ENCODE measurements at regions not wholly inside any gene's neighbourhood (a gene's known extent, or its start where the extent isn't known, plus 50 kb on each side); places are given as distances from the start of the nearest gene placed in this dataset.

DNA sequence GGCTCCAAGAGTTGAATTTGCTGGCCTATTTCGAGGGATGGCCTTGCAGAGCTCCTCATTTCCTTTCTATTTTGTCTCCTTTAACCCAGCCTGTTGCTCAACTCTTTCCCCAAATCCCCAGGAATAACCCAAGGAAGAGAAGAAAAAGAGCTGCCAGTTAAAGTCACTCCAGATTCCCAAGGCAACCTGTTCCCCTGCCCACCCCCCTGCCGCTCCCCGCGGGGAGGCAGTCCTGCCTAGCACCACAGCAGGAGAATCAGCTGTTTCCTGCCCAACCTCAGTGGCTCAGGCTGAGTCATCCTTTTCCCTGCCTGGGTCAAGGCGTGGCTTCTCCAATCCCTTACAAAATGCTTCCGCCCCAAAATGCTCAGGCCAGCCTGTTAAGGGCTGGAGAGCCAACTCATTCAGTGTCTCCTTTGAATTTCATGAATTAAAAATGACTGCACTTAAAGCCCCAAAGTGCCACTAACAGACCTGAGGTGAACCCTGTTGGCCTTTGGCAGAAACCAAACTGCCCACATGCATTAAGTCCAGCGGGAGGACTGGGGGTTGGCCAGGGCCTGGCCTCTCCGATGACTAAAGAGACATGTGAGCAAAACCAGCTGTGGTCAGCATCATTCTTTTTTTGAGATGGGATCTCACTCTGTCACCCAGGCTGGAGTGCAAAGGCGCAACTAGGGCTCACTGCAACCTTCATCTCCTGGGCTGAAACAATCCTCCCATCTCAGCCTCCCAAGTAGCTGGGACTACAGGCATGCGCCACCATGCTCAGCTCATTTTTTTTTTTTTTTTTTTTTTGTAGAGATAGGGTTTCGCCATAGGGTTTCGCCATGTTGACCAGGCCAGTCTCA, 83.2 kb upstream of the KIF5B start:
- ChIA-PET POLR2A (ENCODE audit: unreplicated experiment) (interaction anchor here (0.6 to 0.7 kb wide), 2 partner anchors 34 to 225 kb away, joined by 3 to 4 read pairs; no protein-coding TSS in a partner anchor), CTCF (interaction anchor here (0.6 to 1.2 kb wide), 3 partner anchors 11 to 81 kb away, joined by 3 to 7 read pairs (median 4); no protein-coding TSS in a partner anchor)
- Histone ChIP-seq H2AFZ (replicated peaks; ENCODE audit: low read length, poor library complexity) (peak overlapping the region; percentile 88), H4K8ac (ENCODE audit: low read depth in 2 of 2, low read length in 2 of 2) (peak overlapping the region; percentile 6 to 90; a peak in 3 of 4 replicates), H3K4me2 (ENCODE audit: low read depth, low read length) (peak overlapping the region; percentile 15; the same call in 1 of the 2 replicates), H3K27me3 (ENCODE audit: control insufficient read depth, insufficient read depth, low read length) (no peaks in the 10 kb centered on the region), H4K91ac (ENCODE audit: insufficient read depth, low read depth, low read length) (peak overlapping the region; percentile 89), H3K79me1 (ENCODE audit: low read depth in 1 of 2, low read length in 2 of 2) (no peaks in the 10 kb centered on the region), H2BK20ac (ENCODE audit: low read depth, low read length) (peak overlapping the region; percentile 90), H3K56ac (ENCODE audit: extremely low read depth, insufficient read depth, low read length) (peak overlapping the region; percentile 30), H3K4me1 (ENCODE audit: control insufficient read depth, insufficient read depth, low read length) (peaks cover 5% of the 10 kb centered on the region), H3K14ac (replicated peaks; ENCODE audit: low read depth, low read length) (peak overlapping the region; percentile 70), H3K4me3 (ENCODE audit: insufficient read depth, low read depth, low read length) (no peak overlapping the region), H3K9me1 (ENCODE audit: insufficient read depth, low read length) (peaks cover 5% of the 10 kb centered on the region; the same call in 1 of the 2 replicates), H4K20me1 (ENCODE audit: insufficient read depth, low read length) (no peaks in the 10 kb centered on the region), H2AK9ac (replicated peaks; ENCODE audit: low read depth, low read length, poor library complexity) (peak overlapping the region; percentile 62), H2BK5ac (ENCODE audit: low read depth, low read length, poor library complexity, severe bottlenecking) (peak overlapping the region; percentile 67), H3K9me3 (ENCODE audit: control insufficient read depth, insufficient read depth, low read length) (no peaks in the 10 kb centered on the region), H2AK5ac (ENCODE audit: low read depth, low read length) (peak overlapping the region; percentile 76), H3K27ac (ENCODE audit: insufficient read depth, low read length) (peak overlapping the region; percentile 44), H3K9ac (ENCODE audit: low read depth, low read length) (no peak overlapping the region), H3K36me3 (ENCODE audit: control insufficient read depth, insufficient read depth, low read length) (no peaks in the 10 kb centered on the region), H4K5ac (ENCODE audit: low read depth, low read length) (no peak overlapping the region; the same call in 1 of the 2 replicates), H3K4ac (ENCODE audit: low read depth, low read length) (peak overlapping the region; percentile 85), H2BK120ac (ENCODE audit: low read depth, low read length) (peak overlapping the region; percentile 92), H3K23ac (ENCODE audit: low read depth, low read length) (peak overlapping the region; percentile 63; the same call in 1 of the 2 replicates), H2BK15ac (ENCODE audit: low read depth, low read length) (peak overlapping the region; percentile 56; the same call in 1 of the 3 replicates), H3K18ac (ENCODE audit: low read depth, low read length) (peak overlapping the region; percentile 10; the same call in 1 of the 2 replicates)
- intact Hi-C loops (cut with micrococcal nuclease) (no loop called here), dilution Hi-C loops (cut with HindIII; ENCODE audit: low sequenced_read_pairs, unreplicated experiment) (no loop called here), in situ Hi-C loops (cut with MboI; ENCODE audit: low sequenced_read_pairs) (no loop called here)
- ATAC-seq (ENCODE audit: low read depth) = peak; percentile 99
- no TSS peak for BruUV-seq (replicated peaks)
- WGBS, 2 experiments (ENCODE audit: extremely low coverage in 2 of 2, insufficient read length in 1 of 2) = 7% methylated on average over 2 of the region's 12 CpGs; no CpG with 5 or more reads in 1 of the 2 experiments
- peak; percentile 94 for DNase-seq
- TF ChIP-seq BHLHE40 (IDR thresholded peaks at IDR 0.05; ENCODE audit: low read depth, low read length) = peak; percentile 20; the same call in 1 of the 2 replicates
- TF ChIP-seq NFE2L2 (IDR thresholded peaks at IDR 0.05; ENCODE audit: low read depth, low read length) = peak; percentile 67; the same call in 1 of the 2 replicates
- TF ChIP-seq, protein P1, sequence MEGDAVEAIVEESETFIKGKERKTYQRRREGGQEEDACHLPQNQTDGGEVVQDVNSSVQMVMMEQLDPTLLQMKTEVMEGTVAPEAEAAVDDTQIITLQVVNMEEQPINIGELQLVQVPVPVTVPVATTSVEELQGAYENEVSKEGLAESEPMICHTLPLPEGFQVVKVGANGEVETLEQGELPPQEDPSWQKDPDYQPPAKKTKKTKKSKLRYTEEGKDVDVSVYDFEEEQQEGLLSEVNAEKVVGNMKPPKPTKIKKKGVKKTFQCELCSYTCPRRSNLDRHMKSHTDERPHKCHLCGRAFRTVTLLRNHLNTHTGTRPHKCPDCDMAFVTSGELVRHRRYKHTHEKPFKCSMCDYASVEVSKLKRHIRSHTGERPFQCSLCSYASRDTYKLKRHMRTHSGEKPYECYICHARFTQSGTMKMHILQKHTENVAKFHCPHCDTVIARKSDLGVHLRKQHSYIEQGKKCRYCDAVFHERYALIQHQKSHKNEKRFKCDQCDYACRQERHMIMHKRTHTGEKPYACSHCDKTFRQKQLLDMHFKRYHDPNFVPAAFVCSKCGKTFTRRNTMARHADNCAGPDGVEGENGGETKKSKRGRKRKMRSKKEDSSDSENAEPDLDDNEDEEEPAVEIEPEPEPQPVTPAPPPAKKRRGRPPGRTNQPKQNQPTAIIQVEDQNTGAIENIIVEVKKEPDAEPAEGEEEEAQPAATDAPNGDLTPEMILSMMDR (conservative IDR thresholded peaks at IDR 0.05; ENCODE audit: low read depth, low read length) = peak; percentile 24; the same call in 1 of the 2 replicates
- no peak for TF ChIP-seq CHD1 (IDR thresholded peaks at IDR 0.05; ENCODE audit: low read depth, low read length)
- TF ChIP-seq ELK1 (IDR thresholded peaks at IDR 0.05; ENCODE audit: borderline replicate concordance, low read depth, low read length) = no peak
- TF ChIP-seq FOS (IDR thresholded peaks at IDR 0.05; ENCODE audit: low read depth, low read length) = peak; percentile 70
- TF ChIP-seq SMC3 (IDR thresholded peaks at IDR 0.05; ENCODE audit: low read depth, low read length) = peak; percentile 30
- TF ChIP-seq CEBPB (IDR thresholded peaks at IDR 0.05; ENCODE audit: low read depth, low read length) = 0 out of 2 replicates have a peak, but pooled peaks have one; percentile 9
- no peak for TF ChIP-seq MXI1 (IDR thresholded peaks at IDR 0.05; ENCODE audit: borderline replicate concordance, low read depth, low read length)
- TF ChIP-seq MAFK (IDR thresholded peaks at IDR 0.05; ENCODE audit: low read depth, low read length) = peak; percentile 34; the same call in 1 of the 2 replicates
- TF ChIP-seq, protein P2, sequence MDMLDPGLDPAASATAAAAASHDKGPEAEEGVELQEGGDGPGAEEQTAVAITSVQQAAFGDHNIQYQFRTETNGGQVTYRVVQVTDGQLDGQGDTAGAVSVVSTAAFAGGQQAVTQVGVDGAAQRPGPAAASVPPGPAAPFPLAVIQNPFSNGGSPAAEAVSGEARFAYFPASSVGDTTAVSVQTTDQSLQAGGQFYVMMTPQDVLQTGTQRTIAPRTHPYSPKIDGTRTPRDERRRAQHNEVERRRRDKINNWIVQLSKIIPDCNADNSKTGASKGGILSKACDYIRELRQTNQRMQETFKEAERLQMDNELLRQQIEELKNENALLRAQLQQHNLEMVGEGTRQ (IDR thresholded peaks at IDR 0.05; ENCODE audit: low read depth, low read length) = no peak
- TF ChIP-seq RAD21 (IDR thresholded peaks at IDR 0.05; ENCODE audit: low read length) = peak; percentile 38

Data from IMR-90 (cell line).